ENCODE measurements at regions not wholly inside any gene's neighbourhood (a gene's known extent, or its start where the extent isn't known, plus 50 kb on each side); places are given as distances from the start of the nearest gene placed in this dataset.

DNA sequence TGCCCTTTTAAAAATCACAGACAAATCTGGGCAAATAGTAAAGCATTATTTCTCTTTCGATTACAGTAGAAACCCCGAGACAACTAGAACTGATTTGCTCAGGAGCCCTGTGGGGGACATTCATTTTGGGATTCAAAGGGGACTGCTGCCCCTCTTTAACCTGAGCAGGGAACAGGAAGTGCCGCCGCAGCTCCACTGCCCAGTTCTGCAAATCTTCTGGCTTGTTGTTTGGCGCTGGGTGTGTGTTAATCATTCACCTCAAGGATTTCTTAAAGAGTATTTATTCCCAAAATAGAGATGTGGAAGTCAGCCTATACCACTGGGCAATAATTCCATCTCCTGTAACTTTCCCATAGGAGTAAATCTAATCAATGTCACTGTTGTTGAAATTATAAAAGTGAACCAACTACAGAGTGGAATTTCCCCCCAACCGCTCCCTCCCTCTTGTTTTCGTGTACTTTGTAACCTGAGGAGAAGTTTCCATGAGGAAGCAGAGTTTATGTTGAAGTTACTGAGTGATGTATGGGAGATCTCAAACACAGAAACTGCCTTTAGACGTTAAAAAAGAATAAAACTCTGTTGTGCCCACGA, 515.8 kb downstream of the KLF12 start:
- TF ChIP-seq CTCF (IDR thresholded peaks at IDR 0.05; ENCODE audit: insufficient read depth, low read length, severe bottlenecking): no peak
- no peaks in the 10 kb centered on the region for H3K36me3 ChIP-seq (ENCODE audit: control insufficient read depth, insufficient read depth, low read length)
- FAIRE-seq: no peak
- H3K4me3 ChIP-seq (ENCODE audit: low read depth, low read length): no peak overlapping the region
- DNase-seq (ENCODE audit: low read depth): peak; percentile 46
- H3K27me3 ChIP-seq (ENCODE audit: control insufficient read depth, insufficient read depth, low read length): no peaks in the 10 kb centered on the region

DNA sequence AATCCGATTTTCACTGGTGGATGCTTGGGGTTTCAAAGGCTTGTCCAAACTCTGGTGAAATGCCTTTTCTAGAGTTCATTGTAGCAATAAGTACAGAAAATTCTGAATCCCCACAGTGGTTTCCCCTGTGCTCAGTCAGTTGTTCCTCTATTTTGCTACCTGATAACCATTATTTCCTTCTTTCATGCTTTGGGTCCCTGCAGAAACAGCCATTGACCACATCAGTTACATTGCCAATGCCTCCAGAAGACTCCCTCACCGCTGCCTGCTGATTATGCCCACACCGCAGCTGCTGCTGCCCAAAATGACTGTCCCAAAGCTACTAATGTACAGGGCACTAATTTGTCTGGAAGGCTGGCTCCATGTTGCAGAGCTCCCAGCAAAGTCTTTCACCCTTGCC, 517.3 kb downstream of the KLF12 start:
- TF ChIP-seq CTCF (IDR thresholded peaks at IDR 0.05; ENCODE audit: insufficient read depth, low read length, severe bottlenecking): no peak
- H3K4me3 ChIP-seq (ENCODE audit: low read depth, low read length): no peak overlapping the region

GRCh38 chr13:73610799-73611592, 523.2 kb downstream of the KLF12 start:
- TF ChIP-seq CTCF (IDR thresholded peaks at IDR 0.05; ENCODE audit: insufficient read depth, low read length, severe bottlenecking): no peak
- FAIRE-seq: no peak
- peak; percentile 86 for DNase-seq (ENCODE audit: low read depth)
- no peaks in the 10 kb centered on the region for H3K36me3 ChIP-seq (ENCODE audit: control insufficient read depth, insufficient read depth, low read length)
- no peak overlapping the region for H3K4me3 ChIP-seq (ENCODE audit: low read depth, low read length)
- H3K27me3 ChIP-seq (ENCODE audit: control insufficient read depth, insufficient read depth, low read length): no peaks in the 10 kb centered on the region

More for the DNA sequence above, 517.3 kb downstream of the KLF12 start:
- DNase-seq (ENCODE audit: low read depth): no peak
- FAIRE-seq: no peak
- no peaks in the 10 kb centered on the region for H3K36me3 ChIP-seq (ENCODE audit: control insufficient read depth, insufficient read depth, low read length)
- no peaks in the 10 kb centered on the region for H3K27me3 ChIP-seq (ENCODE audit: control insufficient read depth, insufficient read depth, low read length)

GRCh38 chr13:73608711-73609485, 525.3 kb downstream of the KLF12 start:
- no peaks in the 10 kb centered on the region for H3K36me3 ChIP-seq (ENCODE audit: control insufficient read depth, insufficient read depth, low read length)
- no peak overlapping the region for H3K4me3 ChIP-seq (ENCODE audit: low read depth, low read length)
- H3K27me3 ChIP-seq (ENCODE audit: control insufficient read depth, insufficient read depth, low read length): no peaks in the 10 kb centered on the region
- FAIRE-seq: no peak
- DNase-seq (ENCODE audit: low read depth): no peak
- no peak for TF ChIP-seq CTCF (IDR thresholded peaks at IDR 0.05; ENCODE audit: insufficient read depth, low read length, severe bottlenecking)

DNA sequence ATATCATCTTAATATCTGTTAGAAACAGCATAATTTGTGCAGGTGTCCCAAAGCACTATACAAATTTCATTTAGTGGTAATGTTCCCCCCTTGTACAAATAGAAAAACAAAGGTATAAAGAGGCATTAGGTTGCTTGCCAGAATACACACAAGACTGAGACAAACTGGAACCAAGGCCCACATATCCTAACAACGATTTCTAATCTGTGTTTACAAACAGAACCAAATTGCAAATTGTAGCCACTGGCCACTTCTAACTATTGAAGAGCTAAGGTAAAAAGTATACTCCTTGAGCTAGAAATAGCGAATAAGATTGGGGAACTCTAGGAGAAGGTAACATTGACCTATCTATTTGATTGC, 526.1 kb downstream of the KLF12 start:
- no peaks in the 10 kb centered on the region for H3K36me3 ChIP-seq (ENCODE audit: control insufficient read depth, insufficient read depth, low read length)
- TF ChIP-seq CTCF (IDR thresholded peaks at IDR 0.05; ENCODE audit: insufficient read depth, low read length, severe bottlenecking): no peak
- no peaks in the 10 kb centered on the region for H3K27me3 ChIP-seq (ENCODE audit: control insufficient read depth, insufficient read depth, low read length)
- DNase-seq (ENCODE audit: low read depth) (no peak), FAIRE-seq (no peak)
- H3K4me3 ChIP-seq (ENCODE audit: low read depth, low read length): no peak overlapping the region
